Head of caudate nucleus (tissue), 42 donors: ENCODE measurements at regions not wholly inside any gene's neighbourhood (a gene's known extent, or its start where the extent isn't known, plus 50 kb on each side); places are given as distances from the start of the nearest gene placed in this dataset.

ENCODE experiments used
- DNase-seq, 42 donors: peaks; one replicate each; pipeline versions ENCODE4 v3.0.0 to v3.0.0-alpha.2; 2020 to 2021; ENCODE audit warnings: mixed read lengths in 7 of 42
- intact Hi-C: fragments of 100-400 bp; cut with DNase I; formaldehyde crosslinking; loops from one replicate; pipeline ENCODE4 v1.15.0; 2022

GRCh38 chr13:88863116-88863515, 1191.9 kb downstream of the SLITRK5 start:
- intact Hi-C loops = no loop called here
- no peak for DNase-seq

GRCh38 chr13:88866195-88866594, 1195.0 kb downstream of the SLITRK5 start:
- intact Hi-C loops = no loop called here
- no peak for DNase-seq

DNA sequence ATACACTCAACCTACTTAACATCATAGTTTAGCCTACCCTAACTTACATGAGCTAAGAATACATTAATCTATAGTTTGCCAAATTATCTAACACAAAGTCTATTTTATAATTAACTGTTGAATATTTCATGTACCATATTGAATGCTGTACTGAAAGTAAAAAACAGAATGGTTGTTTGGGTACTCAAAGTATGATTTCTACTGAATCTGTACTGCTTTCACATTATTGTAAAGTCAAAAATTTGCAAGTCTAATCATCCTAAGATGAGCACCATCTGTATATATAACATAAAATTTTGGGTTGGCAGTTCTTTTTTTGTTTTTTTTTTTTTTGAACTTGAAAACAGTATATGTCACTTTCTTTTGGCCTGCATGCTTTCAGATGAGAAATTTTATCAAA, 1212.6 kb downstream of the SLITRK5 start:
- DNase-seq = no peak
- intact Hi-C loops = no loop called here

GRCh38 chr13:88887045-88887662, 1216.0 kb downstream of the SLITRK5 start:
- intact Hi-C loops = no loop called here
- DNase-seq = no peak

DNA sequence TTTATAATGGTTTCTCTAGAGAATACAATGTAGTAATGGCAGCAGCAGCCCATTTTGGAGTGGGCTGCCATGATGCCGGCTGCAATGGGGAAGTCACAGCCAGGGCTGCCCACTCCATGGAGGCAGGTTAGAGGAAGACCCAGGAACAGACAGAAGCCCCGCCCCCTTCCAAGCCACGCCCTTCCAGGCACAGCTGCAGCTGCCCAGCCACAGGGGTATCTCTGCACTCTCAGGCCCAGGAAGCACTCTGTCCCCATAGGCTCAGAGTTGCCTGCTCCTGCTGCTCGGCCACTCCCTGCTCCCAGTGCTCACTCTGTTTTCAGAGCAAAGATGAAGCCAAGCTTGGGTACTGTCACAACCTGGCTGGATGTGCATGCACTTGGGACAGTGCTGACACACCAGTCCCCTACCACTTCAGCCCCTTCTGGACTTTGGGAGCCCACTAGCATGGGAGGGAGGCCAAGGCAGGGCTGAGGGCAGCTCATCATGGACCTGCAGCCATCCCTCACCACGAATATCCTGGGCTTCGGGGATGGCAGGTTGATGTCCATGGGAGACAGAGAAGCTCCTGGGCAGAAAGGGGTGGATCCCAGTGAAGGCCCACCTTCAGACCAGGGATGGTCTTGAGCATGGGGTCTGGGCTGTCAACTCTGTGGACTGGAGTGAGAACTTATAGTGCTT, 1224.2 kb downstream of the SLITRK5 start:
- intact Hi-C loops = no loop called here
- DNase-seq = no peak

- DNase-seq = peak in 4 of 42 donors; percentile 7 to 26 (median 15)
- intact Hi-C loops = no loop called here
Observed at GRCh38 chr13:88896466-88896865, 1225.3 kb downstream of the SLITRK5 start.

- intact Hi-C loops = no loop called here
- peak in 9 of 42 donors; percentile 13 to 52 (median 22) for DNase-seq
Observed at GRCh38 chr13:88908961-88909441, 1237.8 kb downstream of the SLITRK5 start.

GRCh38 chr13:88919970-88920628, 1248.9 kb downstream of the SLITRK5 start:
- DNase-seq = no peak
- intact Hi-C loops = no loop called here

DNA sequence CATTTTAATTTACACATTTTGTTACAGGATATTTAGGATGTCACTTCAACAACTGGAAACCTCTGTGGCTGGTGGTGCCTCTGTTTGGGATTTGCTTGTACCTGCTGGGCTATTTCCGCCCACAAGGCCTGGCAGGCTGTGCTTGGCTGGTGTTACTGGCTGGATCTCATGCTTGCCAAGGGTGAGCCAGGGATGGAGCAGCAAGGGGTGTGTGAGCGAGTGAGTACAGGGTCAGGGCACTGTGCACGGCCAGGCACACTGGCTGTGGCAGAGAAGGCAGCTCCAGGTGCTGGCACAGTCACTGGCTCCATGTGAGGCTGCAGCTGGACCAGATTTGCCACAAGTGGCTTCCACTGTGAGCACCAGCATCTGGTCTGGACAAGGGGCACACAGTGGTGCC, 1254.8 kb downstream of the SLITRK5 start:
- DNase-seq = no peak
- intact Hi-C loops = no loop called here

DNA sequence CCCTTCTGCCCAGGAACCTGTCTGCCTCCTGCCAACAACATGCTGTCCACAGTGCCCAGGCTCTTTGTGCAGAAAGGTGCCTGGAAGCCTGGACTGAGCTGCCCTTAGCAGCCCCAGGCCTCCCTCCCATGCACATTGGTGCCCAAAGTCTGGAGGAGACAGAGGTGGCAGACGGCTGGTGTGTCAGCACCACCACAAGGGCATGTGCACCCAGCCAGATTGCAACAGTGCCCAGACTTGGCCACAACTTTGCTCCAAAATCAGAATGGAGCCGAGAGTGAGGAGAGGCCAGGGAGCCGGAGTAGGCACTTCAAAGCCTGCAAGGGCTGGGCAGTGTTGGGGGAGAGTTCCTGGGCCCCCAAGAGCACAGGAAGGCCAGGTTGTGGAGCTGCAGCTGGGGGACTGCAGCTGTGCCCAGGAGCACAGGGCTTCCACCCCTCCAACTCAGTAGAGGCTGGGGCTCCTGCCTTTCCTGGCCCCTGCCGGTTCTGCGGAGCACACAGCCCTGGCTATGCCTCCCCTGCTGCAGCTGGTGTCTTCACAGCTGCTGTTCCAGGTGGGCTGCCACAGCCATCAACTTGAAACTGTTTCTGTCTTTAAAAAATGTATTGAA, 1255.8 kb downstream of the SLITRK5 start:
- intact Hi-C loops = no loop called here
- no peak for DNase-seq

DNA sequence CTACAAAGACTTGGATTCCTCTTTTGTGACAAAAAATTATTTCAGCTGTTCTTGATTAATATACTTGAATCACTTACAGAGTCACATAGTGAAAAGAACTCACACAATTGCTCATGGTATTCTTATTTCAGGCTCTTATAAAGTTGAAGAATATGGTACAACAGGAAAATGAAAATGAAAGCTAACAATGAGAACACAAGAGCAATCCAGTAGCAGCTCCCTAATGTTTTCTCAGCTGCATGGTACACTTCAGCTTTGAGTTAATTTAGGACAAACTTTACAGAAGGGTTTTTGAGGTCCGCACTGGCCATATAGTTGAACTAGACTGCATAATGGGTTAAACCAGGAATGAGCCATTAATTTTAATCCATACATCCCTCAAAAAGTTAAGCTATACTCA, 1261.8 kb downstream of the SLITRK5 start:
- intact Hi-C loops = no loop called here
- no peak for DNase-seq

DNA sequence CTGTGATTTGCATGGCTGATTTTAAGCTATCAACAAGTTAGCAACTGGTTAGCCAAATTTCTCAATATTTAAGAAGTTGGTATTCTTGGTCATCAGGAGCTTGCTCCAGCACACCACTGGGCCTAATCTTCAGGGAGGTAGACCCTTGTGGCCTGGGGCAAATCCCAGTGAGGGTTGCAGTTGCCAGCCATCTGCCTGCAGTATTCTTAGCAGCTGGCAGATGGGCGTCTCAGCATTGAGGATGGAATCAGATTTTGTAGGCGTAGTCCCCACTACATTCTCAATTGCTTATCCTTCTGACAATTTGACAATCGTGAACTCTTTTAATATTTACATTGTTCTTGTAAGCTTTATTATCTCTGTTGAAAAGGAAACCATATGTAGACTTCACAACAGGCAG, 1266.2 kb downstream of the SLITRK5 start:
- DNase-seq = no peak
- intact Hi-C loops = no loop called here

DNA sequence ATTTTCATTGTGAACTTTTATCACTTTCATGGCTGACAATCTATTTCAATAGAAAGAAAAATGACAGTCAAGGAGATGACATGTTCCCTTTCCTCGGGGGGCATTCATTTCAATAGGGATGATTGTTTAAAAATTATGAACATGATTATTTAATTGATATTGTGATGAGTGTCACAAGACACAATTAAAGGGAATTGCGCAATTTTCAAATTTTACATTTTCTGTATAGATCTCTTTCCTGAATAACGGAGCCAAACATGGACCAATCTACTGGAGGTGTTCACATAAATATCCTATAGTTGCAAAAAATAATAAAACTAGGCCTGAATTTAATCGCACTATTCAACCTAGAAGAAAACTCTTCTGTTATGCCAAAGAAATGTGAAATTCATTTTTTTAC, 1274.6 kb downstream of the SLITRK5 start:
- DNase-seq = no peak
- intact Hi-C loops = no loop called here

DNA sequence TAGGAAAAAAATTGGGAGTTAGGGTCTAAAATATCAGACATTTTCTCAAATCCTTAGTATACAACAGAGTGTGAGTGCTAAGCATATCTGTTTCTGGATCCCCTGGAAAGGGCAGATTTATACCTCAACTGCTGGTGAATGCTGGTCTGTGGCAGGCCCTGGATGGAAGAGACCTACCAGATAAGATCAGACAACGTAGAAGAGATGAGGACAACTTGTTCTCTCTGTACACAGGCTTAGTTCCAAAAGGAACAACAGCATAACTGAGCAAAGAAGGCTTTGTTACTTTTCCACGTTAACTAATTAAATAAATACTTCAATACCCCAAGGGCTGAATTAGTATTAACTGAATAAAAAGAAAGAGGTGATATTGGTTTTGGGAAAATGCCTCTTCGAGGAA, 1277.3 kb downstream of the SLITRK5 start:
- intact Hi-C loops = no loop called here
- no peak for DNase-seq

DNA sequence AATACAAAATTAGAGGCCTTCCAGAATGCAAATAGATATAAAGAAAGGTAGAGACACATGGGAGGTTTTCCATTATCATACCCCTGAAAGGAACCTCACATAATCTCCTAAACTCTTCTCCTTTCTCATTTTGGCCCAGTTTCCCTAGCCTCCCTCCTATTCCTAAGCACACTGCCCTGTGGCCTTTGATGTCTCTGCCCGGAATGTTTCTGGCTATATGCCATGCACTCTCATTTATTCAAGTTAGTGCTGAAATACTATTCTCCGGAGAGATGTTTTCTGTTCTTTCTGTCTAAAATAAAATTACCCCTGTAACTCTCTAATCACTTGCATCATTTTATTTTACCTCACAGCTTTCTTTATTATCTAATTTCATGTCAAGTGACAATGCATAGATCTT, 1287.7 kb downstream of the SLITRK5 start:
- no peak for DNase-seq
- intact Hi-C loops = no loop called here

GRCh38 chr13:88976466-88976865, 1305.3 kb downstream of the SLITRK5 start:
- intact Hi-C loops = no loop called here
- no peak for DNase-seq

GRCh38 chr13:88978607-88979006, 1307.4 kb downstream of the SLITRK5 start:
- intact Hi-C loops = no loop called here
- DNase-seq = no peak

GRCh38 chr13:88979465-88980175, 1308.4 kb downstream of the SLITRK5 start:
- intact Hi-C loops = no loop called here
- DNase-seq = no peak

DNA sequence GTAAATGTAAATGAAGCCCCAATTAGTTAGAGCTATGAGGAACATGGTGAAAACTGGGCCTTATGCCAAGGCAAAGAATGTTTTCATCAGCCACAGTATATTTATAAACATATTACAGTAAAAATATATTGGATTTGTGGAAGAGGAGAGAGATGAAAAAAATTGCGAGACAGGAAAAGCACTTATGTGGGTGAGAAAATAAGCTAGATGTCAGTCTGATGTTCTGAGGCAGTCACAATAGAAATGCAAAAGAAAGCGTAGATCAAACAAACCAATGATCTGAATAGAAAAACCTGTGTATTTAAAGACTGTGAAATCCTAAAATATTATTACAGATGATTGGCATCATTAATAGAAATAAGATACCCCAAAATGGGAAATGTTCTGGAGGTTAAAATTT, 1332.5 kb downstream of the SLITRK5 start:
- intact Hi-C loops = no loop called here
- DNase-seq = no peak

GRCh38 chr13:89011615-89012014, 1340.4 kb downstream of the SLITRK5 start:
- intact Hi-C loops = no loop called here
- DNase-seq = no peak
